Left cardiac atrium (tissue), 4 donors: ENCODE measurements at regions not wholly inside any gene's neighbourhood (a gene's known extent, or its start where the extent isn't known, plus 50 kb on each side); places are given as distances from the start of the nearest gene placed in this dataset.
"Not testable (repeated sequence)": the region's sequence is repeated elsewhere in the genome, so short reads cannot be mapped to it uniquely, and the experiment has no call there.

Experiments used
- ATAC-seq, 2 donors: fragments of 200-7000 bp; cut with Tn5 transposase; one replicate each; pipeline ENCODE4 v1.9.1; 2020; ENCODE audit warnings: mild to moderate bottlenecking in 2 of 2, moderate library complexity in 2 of 2
- DNase-seq: peaks from one replicate; pipeline ENCODE4 v3.0.0-alpha.2; 2020
- intact Hi-C, 2 donors: fragments of 100-400 bp; cut with DNase I; formaldehyde crosslinking; loops; one replicate each; pipeline versions ENCODE4 v1.14.1 to v1.15.1; 2022 to 2023
- donor health status: DM: no; HTN: yes; CAD: no.
- donor health status: DM: no; HTN: yes; CAD: no; lungs with severe emphysema.
- donor health status: DM: yes; HTN: yes; CAD: no.
- donor health status: Dilated cardiomyopathy.

- intact Hi-C loops, result no loop called here
- no peak for ATAC-seq
- no peak for DNase-seq
Measured at GRCh38 chr12:61188801-61189595, 1071.2 kb upstream of the USP15 start.

GRCh38 chr12:61213646-61214045, 1046.6 kb upstream of the USP15 start:
- intact Hi-C loops, result no loop called here

GRCh38 chr12:61220337-61220736, 1039.9 kb upstream of the USP15 start:
- ATAC-seq (no peak), DNase-seq (no peak)
- intact Hi-C loops, result no loop called here

More at GRCh38 chr12:61213646-61214045, 1046.6 kb upstream of the USP15 start:
- DNase-seq (no peak), ATAC-seq (no peak)

GRCh38 chr12:61232040-61232439, 1028.2 kb upstream of the USP15 start:
- ATAC-seq, result no peak
- DNase-seq, result no peak
- intact Hi-C loops, result no loop called here

- intact Hi-C loops, result no loop called here
- DNase-seq, result no peak
- no peak for ATAC-seq
Measured at GRCh38 chr12:61250303-61250702, 1009.9 kb upstream of the USP15 start.

- no peak for ATAC-seq
- intact Hi-C loops, result no loop called here
- DNase-seq, result no peak
Measured at GRCh38 chr12:61251076-61251475, 1009.1 kb upstream of the USP15 start.

- no peak for DNase-seq
- no peak for ATAC-seq
- intact Hi-C loops, result no loop called here
Measured at GRCh38 chr12:61254225-61254624, 1006.0 kb upstream of the USP15 start.

- intact Hi-C loops, ATAC-seq, DNase-seq: not testable (repeated sequence)
Measured at GRCh38 chr12:61264294-61264693, 995.9 kb upstream of the USP15 start.

- DNase-seq, result no peak
- intact Hi-C loops, result no loop called here
- ATAC-seq, result no peak
Measured at GRCh38 chr12:61267474-61267873, 992.7 kb upstream of the USP15 start.

GRCh38 chr12:61272441-61272840, 987.8 kb upstream of the USP15 start:
- intact Hi-C loops, result no loop called here
- ATAC-seq (no peak), DNase-seq (no peak)

GRCh38 chr12:61282790-61283575, 977.2 kb upstream of the USP15 start:
- no peak for ATAC-seq
- DNase-seq, result no peak
- intact Hi-C loops, result no loop called here

- ATAC-seq (no peak), DNase-seq (no peak)
- intact Hi-C loops, result no loop called here
Measured at GRCh38 chr12:61290473-61290872, 969.7 kb upstream of the USP15 start.

- ATAC-seq, result no peak
- DNase-seq, result no peak
- intact Hi-C loops, result no loop called here
Measured at GRCh38 chr12:61291647-61292046, 968.6 kb upstream of the USP15 start.

GRCh38 chr12:61294011-61294410, 966.2 kb upstream of the USP15 start:
- ATAC-seq, intact Hi-C loops, DNase-seq: not testable (repeated sequence)

GRCh38 chr12:61301817-61302216, 958.4 kb upstream of the USP15 start:
- ATAC-seq (no peak), DNase-seq (no peak)
- intact Hi-C loops, result no loop called here

GRCh38 chr12:61302282-61302681, 957.9 kb upstream of the USP15 start:
- intact Hi-C loops, result no loop called here
- ATAC-seq (no peak), DNase-seq (no peak)

- ATAC-seq (no peak), DNase-seq (no peak)
- intact Hi-C loops, result no loop called here
Measured at GRCh38 chr12:61308220-61308619, 952.0 kb upstream of the USP15 start.

- intact Hi-C loops, result no loop called here
- no peak for DNase-seq
- no peak for ATAC-seq
Measured at GRCh38 chr12:61311413-61311812, 948.8 kb upstream of the USP15 start.

GRCh38 chr12:61348871-61349270, 911.3 kb upstream of the USP15 start:
- intact Hi-C loops, result no loop called here
- DNase-seq (no peak), ATAC-seq (no peak)

GRCh38 chr12:61355105-61355504, 905.1 kb upstream of the USP15 start:
- no peak for DNase-seq
- intact Hi-C loops, result no loop called here
- no peak for ATAC-seq

- intact Hi-C loops, result no loop called here
- ATAC-seq, result no peak
- DNase-seq, result no peak
Measured at GRCh38 chr12:61356485-61356884, 903.7 kb upstream of the USP15 start.
